ENCODE measurements at regions not wholly inside any gene's neighbourhood (a gene's known extent, or its start where the extent isn't known, plus 50 kb on each side); places are given as distances from the start of the nearest gene placed in this dataset.
"Not testable (repeated sequence)": the region's sequence is repeated elsewhere in the genome, so short reads cannot be mapped to it uniquely, and the experiment has no call there.

- Histone ChIP-seq H3K27ac (replicated peaks) (no peak overlapping the region), H3K27me3 (ENCODE audit: low read depth) (no peaks in the 10 kb centered on the region), H3K4me3 (no peak overlapping the region), H3K9me3 (replicated peaks) (peaks cover 31% of the 10 kb centered on the region), H3K4me1 (peaks cover 30% of the 10 kb centered on the region), H3K36me3 (no peaks in the 10 kb centered on the region)
- TF ChIP-seq CTCF (IDR thresholded peaks at IDR 0.05; ENCODE audit: borderline replicate concordance), result no peak
- no peak for DNase-seq
- intact Hi-C loops (cut with micrococcal nuclease), result no loop called here
Observed at GRCh38 chr2:237238249-237238648, 152.6 kb downstream of the COPS8 start.

- no peak overlapping the region for H3K4me3 ChIP-seq
- H3K27me3 ChIP-seq (ENCODE audit: low read depth), result no peaks in the 10 kb centered on the region
- no peak for DNase-seq
- no peak overlapping the region for H3K27ac ChIP-seq (replicated peaks)
- peaks cover 10% of the 10 kb centered on the region for H3K4me1 ChIP-seq
- no peak for TF ChIP-seq CTCF (IDR thresholded peaks at IDR 0.05; ENCODE audit: borderline replicate concordance)
- H3K9me3 ChIP-seq (replicated peaks), result peaks cover 37% of the 10 kb centered on the region
- intact Hi-C loops (cut with micrococcal nuclease), result no loop called here
- H3K36me3 ChIP-seq, result no peaks in the 10 kb centered on the region
Observed at GRCh38 chr2:237240252-237240651, 154.6 kb downstream of the COPS8 start.

- H3K4me3 ChIP-seq; H3K27me3 ChIP-seq (ENCODE audit: low read depth); intact Hi-C loops (cut with micrococcal nuclease); H3K27ac ChIP-seq (replicated peaks); H3K4me1 ChIP-seq; DNase-seq; H3K36me3 ChIP-seq: not testable (repeated sequence)
- H3K9me3 ChIP-seq (replicated peaks), result peaks cover 37% of the 10 kb centered on the region
Observed at GRCh38 chr2:237240868-237241267, 155.2 kb downstream of the COPS8 start.

GRCh38 chr2:237242091-237242536 is 156.4 kb downstream of the COPS8 start:
- Histone ChIP-seq H3K27me3 (ENCODE audit: low read depth) (no peaks in the 10 kb centered on the region), H3K36me3 (no peaks in the 10 kb centered on the region), H3K9me3 (replicated peaks) (peaks cover 37% of the 10 kb centered on the region), H3K4me1 (no peaks in the 10 kb centered on the region), H3K4me3 (no peak overlapping the region), H3K27ac (replicated peaks) (peak overlapping the region; percentile 66)
- DNase-seq, result no peak
- no peak for TF ChIP-seq CTCF (IDR thresholded peaks at IDR 0.05; ENCODE audit: borderline replicate concordance)
- intact Hi-C loops (cut with micrococcal nuclease), result no loop called here

- no peak for DNase-seq
- no peaks in the 10 kb centered on the region for H3K36me3 ChIP-seq
- no peak for TF ChIP-seq CTCF (IDR thresholded peaks at IDR 0.05; ENCODE audit: borderline replicate concordance)
- peaks cover 37% of the 10 kb centered on the region for H3K9me3 ChIP-seq (replicated peaks)
- intact Hi-C loops (cut with micrococcal nuclease), result no loop called here
- no peak overlapping the region for H3K4me3 ChIP-seq
- H3K4me1 ChIP-seq, result no peaks in the 10 kb centered on the region
- H3K27me3 ChIP-seq (ENCODE audit: low read depth), result no peaks in the 10 kb centered on the region
- no peak overlapping the region for H3K27ac ChIP-seq (replicated peaks)
Observed at GRCh38 chr2:237243487-237243886, 157.8 kb downstream of the COPS8 start.

- intact Hi-C loops (cut with micrococcal nuclease), result no loop called here
- peak overlapping the region; percentile 43 for H3K27ac ChIP-seq (replicated peaks)
- TF ChIP-seq CTCF (IDR thresholded peaks at IDR 0.05; ENCODE audit: borderline replicate concordance), result no peak
Observed at GRCh38 chr2:237244178-237244577, 158.5 kb downstream of the COPS8 start.

More at GRCh38 chr2:237244178-237244577, 158.5 kb downstream of the COPS8 start:
- H3K4me3 ChIP-seq, result no peak overlapping the region
- no peaks in the 10 kb centered on the region for H3K36me3 ChIP-seq
- H3K9me3 ChIP-seq (replicated peaks), result peaks cover 37% of the 10 kb centered on the region
- DNase-seq, result no peak
- no peaks in the 10 kb centered on the region for H3K27me3 ChIP-seq (ENCODE audit: low read depth)
- H3K4me1 ChIP-seq, result no peaks in the 10 kb centered on the region

Data from left ventricle myocardium inferior (tissue), 1 donor.